Spleen (tissue), 11 donors: ENCODE measurements at regions not wholly inside any gene's neighbourhood (a gene's known extent, or its start where the extent isn't known, plus 50 kb on each side); places are given as distances from the start of the nearest gene placed in this dataset.

Experiments used
- DNase-seq: peaks from one replicate; pipeline ENCODE4 v3.0.0-alpha.2; 2020
- H3K27ac ChIP-seq, 8 donors: fragments of 200-600 bp; sonication (generic) in 7 of 8; 1 replicate in 4 of 8; 2 replicates in 4 of 8; pipeline versions ENCODE4 v1.5.0 to v1.8.0; 2016 to 2021; ENCODE audit warnings: inconsistent platforms in 4 of 8, mild to moderate bottlenecking in 4 of 8, moderate library complexity in 1 of 8
- H3K27me3 ChIP-seq, 7 donors: fragments of 200-600 bp; sonication (generic) in 6 of 7; replicated peaks in 1 of 7; 1 replicate in 4 of 7; 2 replicates in 3 of 7; pipeline versions ENCODE4 v1.5.0 to v1.8.0; 2016 to 2021; ENCODE audit warnings: inconsistent platforms in 3 of 7, mild to moderate bottlenecking in 1 of 7
- H3K36me3 ChIP-seq, 6 donors: fragments of 200-600 bp; sonication (generic) in 5 of 6; 1 replicate in 4 of 6; 2 replicates in 2 of 6; pipeline versions ENCODE4 v1.5.0 to v1.8.0; 2016 to 2021; ENCODE audit warnings: inconsistent platforms in 2 of 6
- H3K4me1 ChIP-seq, 6 donors: fragments of 200-600 bp; sonication (generic) in 5 of 6; 1 replicate in 3 of 6; 2 replicates in 3 of 6; pipeline versions ENCODE4 v1.5.0 to v1.8.0; 2016 to 2021; ENCODE audit warnings: inconsistent platforms in 3 of 6
- H3K4me3 ChIP-seq, 8 donors: fragments of 200-600 bp; sonication (generic) in 7 of 8; 1 replicate in 4 of 8; 2 replicates in 4 of 8; pipeline versions ENCODE4 v1.5.0 to v1.8.0; 2016 to 2021; ENCODE audit warnings: inconsistent platforms in 4 of 8, mild to moderate bottlenecking in 4 of 8, moderate library complexity in 2 of 8
- H3K9me3 ChIP-seq, 8 donors: fragments of 200-600 bp; sonication (generic) in 7 of 8; 1 replicate in 4 of 8; 2 replicates in 4 of 8; pipeline versions ENCODE4 v1.5.0 to v1.8.0; 2016 to 2021; ENCODE audit warnings: inconsistent platforms in 4 of 8
- POLR2A ChIP-seq, 3 donors: fragments of 450-650 bp; IDR thresholded peaks; one replicate each; pipeline ENCODE4 v1.5.1; 2017; ENCODE audit warnings: antibody characterized with exemption in 3 of 3, mild to moderate bottlenecking in 1 of 3
- POLR2AphosphoS5 ChIP-seq, 3 donors: sonication (generic); formaldehyde crosslinking; IDR thresholded peaks; one replicate each; pipeline ENCODE4 v1.5.1; 2017; ENCODE audit warnings: antibody characterized with exemption in 3 of 3
- WGBS, 5 donors: extraction: QIAGEN DNeasy Blood & Tissue Kit in 3 of 5; methylation state at CpG; one replicate each; pipeline versions ENCODE4 v1.1.5 to v1.1.7; 2013 to 2018; 5-methylcytosine and 5-hydroxymethylcytosine counted together
- intact Hi-C: fragments of 100-400 bp; cut with DNase I; formaldehyde crosslinking; loops from one replicate; pipeline ENCODE4 v1.15.0; 2023; ENCODE audit warnings: low total_unique reads
- TF ChIP-seq, protein P1 (sequence below), 11 experiments: fragments of 200-600 bp in 7 of 11; fragments of 450-650 bp in 4 of 11; sonication (generic) in 4 of 11; IDR thresholded peaks in 8 of 11; conservative IDR thresholded peaks in 3 of 11; 1 replicate in 7 of 11; 2 replicates in 4 of 11; pipeline versions ENCODE4 v1.4.0 to v1.8.0; 2016 to 2021; ENCODE audit warnings: antibody characterized with exemption in 11 of 11, inconsistent platforms in 4 of 11, mild to moderate bottlenecking in 1 of 11
- donor health status: healthy with polysubstance abuse.
- donor health status: DM: no; HTN: no; CAD: no; lungs with moderate emphysema.
- donor health status: DM: no; HTN: no; CAD: no.
- donor health status: Bipolar disorder and iron deficiency.
- donor health status: healthy.
- donor health status: DM: no; HTN: no; CAD: no.
- donor health status: DM: yes; HTN: yes; CAD: no.

DNA sequence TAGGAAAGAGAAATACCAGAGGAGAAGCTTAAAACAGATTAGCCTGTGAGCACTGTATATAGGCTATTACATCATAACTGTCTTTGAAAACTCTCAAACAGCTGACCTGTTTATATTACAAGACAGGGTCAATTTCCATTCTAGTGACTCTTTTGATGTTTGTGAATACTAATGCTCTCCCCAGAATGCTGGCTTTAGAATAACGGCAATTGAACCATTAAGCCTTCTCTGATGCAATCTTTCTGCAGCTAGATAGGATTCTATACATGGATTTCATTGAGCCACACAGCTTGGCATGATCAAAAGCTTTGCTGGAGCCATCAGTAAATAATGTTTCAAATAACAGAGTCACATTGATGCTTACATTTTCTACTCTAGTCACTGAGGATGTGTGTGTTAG, 122.7 kb upstream of the FAT3 start:
- 60 to 86% (median 82%) methylated on average over 1 of the region's 1 CpG for WGBS, 5 donors

DNA sequence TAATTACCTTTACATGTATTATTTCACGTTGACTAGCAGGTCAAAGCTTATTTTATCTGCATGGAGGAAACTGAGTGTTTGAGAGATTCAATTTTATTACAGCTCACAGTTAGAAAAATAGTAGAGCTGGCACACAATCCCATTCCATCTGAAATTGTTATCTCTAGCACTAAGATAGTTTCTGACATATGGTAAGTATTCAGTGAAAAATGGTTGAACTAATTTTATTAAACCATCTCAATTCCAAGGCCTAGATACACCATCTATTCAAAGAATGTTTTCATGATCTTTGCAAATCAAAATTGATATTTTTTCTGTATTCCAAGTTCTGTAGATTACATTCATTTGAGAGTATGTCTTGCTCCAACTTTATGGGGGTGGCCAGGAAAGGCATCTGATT, 125.4 kb upstream of the FAT3 start:
- WGBS, 5 donors = 69 to 82% (median 80%) methylated on average over 1 of the region's 1 CpG
- Histone ChIP-seq H3K36me3 (no peaks in the 10 kb centered on the region), H3K9me3 (peaks cover 0 to 6% (median 0%) of the 10 kb centered on the region in 8 donors), H3K27me3 (no peaks in the 10 kb centered on the region), H3K27ac (no peak overlapping the region), H3K4me1 (no peaks in the 10 kb centered on the region), H3K4me3 (no peak overlapping the region)
- intact Hi-C loops = no loop called here
- DNase-seq = no peak
- no peak for TF ChIP-seq POLR2AphosphoS5 (IDR thresholded peaks at IDR 0.05)
- no peak for TF ChIP-seq POLR2A (IDR thresholded peaks at IDR 0.05)
- TF ChIP-seq, protein P1, sequence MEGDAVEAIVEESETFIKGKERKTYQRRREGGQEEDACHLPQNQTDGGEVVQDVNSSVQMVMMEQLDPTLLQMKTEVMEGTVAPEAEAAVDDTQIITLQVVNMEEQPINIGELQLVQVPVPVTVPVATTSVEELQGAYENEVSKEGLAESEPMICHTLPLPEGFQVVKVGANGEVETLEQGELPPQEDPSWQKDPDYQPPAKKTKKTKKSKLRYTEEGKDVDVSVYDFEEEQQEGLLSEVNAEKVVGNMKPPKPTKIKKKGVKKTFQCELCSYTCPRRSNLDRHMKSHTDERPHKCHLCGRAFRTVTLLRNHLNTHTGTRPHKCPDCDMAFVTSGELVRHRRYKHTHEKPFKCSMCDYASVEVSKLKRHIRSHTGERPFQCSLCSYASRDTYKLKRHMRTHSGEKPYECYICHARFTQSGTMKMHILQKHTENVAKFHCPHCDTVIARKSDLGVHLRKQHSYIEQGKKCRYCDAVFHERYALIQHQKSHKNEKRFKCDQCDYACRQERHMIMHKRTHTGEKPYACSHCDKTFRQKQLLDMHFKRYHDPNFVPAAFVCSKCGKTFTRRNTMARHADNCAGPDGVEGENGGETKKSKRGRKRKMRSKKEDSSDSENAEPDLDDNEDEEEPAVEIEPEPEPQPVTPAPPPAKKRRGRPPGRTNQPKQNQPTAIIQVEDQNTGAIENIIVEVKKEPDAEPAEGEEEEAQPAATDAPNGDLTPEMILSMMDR (IDR thresholded peaks at IDR 0.05 in 8 of 11, conservative IDR thresholded peaks at IDR 0.05 in 3 of 11) = no peak

More for the DNA sequence above, 122.7 kb upstream of the FAT3 start:
- TF ChIP-seq POLR2AphosphoS5 (IDR thresholded peaks at IDR 0.05) (no peak), POLR2A (IDR thresholded peaks at IDR 0.05) (no peak)
- TF ChIP-seq, protein P1 (IDR thresholded peaks at IDR 0.05 in 8 of 11, conservative IDR thresholded peaks at IDR 0.05 in 3 of 11) = no peak
- H3K4me1 ChIP-seq = no peaks in the 10 kb centered on the region
- H3K9me3 ChIP-seq = peaks cover 0 to 2% (median 0%) of the 10 kb centered on the region in 8 donors
- no peak overlapping the region for H3K27ac ChIP-seq
- no peak overlapping the region for H3K4me3 ChIP-seq
- no peak for DNase-seq
- intact Hi-C loops = no loop called here
- H3K27me3 ChIP-seq = no peaks in the 10 kb centered on the region
- H3K36me3 ChIP-seq = no peaks in the 10 kb centered on the region

DNA sequence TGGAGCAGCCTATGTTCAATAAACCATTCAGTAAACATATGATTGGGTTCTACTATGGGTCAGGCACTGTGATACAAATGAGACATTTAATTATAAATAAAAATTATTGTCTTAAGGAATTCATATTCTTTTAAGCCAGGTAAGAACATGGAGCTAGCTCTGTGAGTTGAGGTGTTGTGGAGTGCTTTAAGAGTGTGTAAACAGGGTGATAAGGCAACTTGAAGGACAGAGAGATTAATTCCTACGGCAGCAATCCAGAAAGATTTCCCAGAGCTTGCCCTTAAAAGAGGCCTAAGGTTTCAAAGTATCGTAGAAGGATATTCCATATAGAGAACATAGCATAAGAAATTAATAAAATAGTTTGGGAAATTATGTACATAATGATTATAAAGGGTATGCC, 126.4 kb upstream of the FAT3 start:
- DNase-seq = no peak
- Histone ChIP-seq H3K9me3 (peaks cover 0 to 8% (median 0%) of the 10 kb centered on the region in 8 donors), H3K27me3 (no peaks in the 10 kb centered on the region), H3K4me1 (no peaks in the 10 kb centered on the region), H3K4me3 (no peak overlapping the region), H3K27ac (no peak overlapping the region), H3K36me3 (no peaks in the 10 kb centered on the region)
- 80 to 88% (median 85%) methylated on average over 2 of the region's 2 CpGs for WGBS, 5 donors
- TF ChIP-seq, protein P1 (IDR thresholded peaks at IDR 0.05 in 8 of 11, conservative IDR thresholded peaks at IDR 0.05 in 3 of 11) = no peak
- TF ChIP-seq POLR2A (IDR thresholded peaks at IDR 0.05) (no peak), POLR2AphosphoS5 (IDR thresholded peaks at IDR 0.05) (no peak)
- intact Hi-C loops = no loop called here

DNA sequence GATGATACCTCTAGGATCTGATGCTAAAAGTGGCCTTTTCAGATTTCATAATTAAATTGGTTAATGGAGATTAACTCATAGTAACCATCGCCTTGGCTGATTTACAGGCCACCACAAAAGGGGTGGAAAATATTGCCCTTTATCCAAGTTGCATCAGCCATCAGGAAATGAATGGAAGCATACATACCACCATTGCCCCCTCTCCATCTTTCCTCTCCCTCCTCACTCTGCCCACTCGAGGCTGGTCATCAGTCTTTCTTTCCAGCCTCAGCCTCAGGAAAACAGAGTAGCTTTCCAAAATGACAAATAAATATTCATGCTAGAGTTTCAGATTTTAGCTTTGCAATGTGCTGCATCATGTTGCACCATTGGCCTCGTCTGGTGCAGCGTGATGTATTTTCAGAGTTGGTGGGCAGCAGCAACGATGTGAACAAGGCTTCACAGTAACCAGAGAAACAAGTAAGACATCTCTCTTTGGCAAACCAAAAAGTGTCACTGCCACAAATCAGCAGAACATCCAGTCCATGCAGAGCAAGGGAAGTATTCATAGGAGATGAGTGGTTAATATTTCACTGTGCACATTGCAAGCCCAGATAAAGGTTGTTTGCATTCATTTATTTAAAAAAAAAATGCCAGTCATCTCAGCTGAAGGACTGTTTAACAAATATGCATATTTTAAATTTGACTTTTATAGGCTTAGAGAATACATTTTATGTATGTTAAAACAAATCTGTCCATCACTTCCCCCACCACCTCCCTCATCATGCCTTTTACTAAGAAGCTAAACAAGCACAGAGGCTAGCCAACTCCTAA, 136.7 kb upstream of the FAT3 start:
- H3K9me3 ChIP-seq = peaks cover 0 to 21% (median 6%) of the 10 kb centered on the region in 8 donors
- no peak for DNase-seq
- no peaks in the 10 kb centered on the region for H3K27me3 ChIP-seq
- no peak overlapping the region for H3K27ac ChIP-seq
- no peaks in the 10 kb centered on the region for H3K36me3 ChIP-seq
- H3K4me1 ChIP-seq = no peaks in the 10 kb centered on the region
- TF ChIP-seq POLR2A (IDR thresholded peaks at IDR 0.05) = no peak
- TF ChIP-seq, protein P1 (IDR thresholded peaks at IDR 0.05 in 8 of 11, conservative IDR thresholded peaks at IDR 0.05 in 3 of 11) = no peak
- TF ChIP-seq POLR2AphosphoS5 (IDR thresholded peaks at IDR 0.05) = no peak
- intact Hi-C loops = no loop called here
- H3K4me3 ChIP-seq = no peak overlapping the region
- WGBS, 5 donors = 57 to 80% (median 67%) methylated on average over 5 of the region's 5 CpGs
